Pancreas (tissue), 10 donors: ENCODE measurements at regions not wholly inside any gene's neighbourhood (a gene's known extent, or its start where the extent isn't known, plus 50 kb on each side); places are given as distances from the start of the nearest gene placed in this dataset.

ENCODE experiments used
- ATAC-seq, 4 donors: fragments of 200-7000 bp; cut with Tn5 transposase; one replicate each; pipeline versions ENCODE4 v1.8.0 to v1.9.1; 2020; ENCODE audit warnings: mild to moderate bottlenecking in 4 of 4, moderate library complexity in 4 of 4
- DNase-seq, 6 donors: peaks; one replicate each; pipeline ENCODE4 v3.0.0-alpha.2; 2020
- FAIRE-seq: peaks from 2 replicates; lab custom pipeline; 2012; peaks lifted over from hg19 to GRCh38; lab: Jason Lieb, UNC
- H3K27ac ChIP-seq, 4 donors: fragments of 200-600 bp; sonication (generic); 1 replicate in 3 of 4; 2 replicates in 1 of 4; pipeline versions ENCODE4 v1.5.0 to v1.8.0; 2020
- H3K27me3 ChIP-seq, 4 donors: fragments of 200-600 bp; one replicate each; pipeline ENCODE4 v1.8.0; 2021
- H3K36me3 ChIP-seq, 3 donors: fragments of 200-600 bp; sonication (generic) in 1 of 3; one replicate each; pipeline versions ENCODE4 v1.5.0 to v1.8.0; 2020 to 2021
- H3K4me1 ChIP-seq, 3 donors: fragments of 200-600 bp; one replicate each; pipeline ENCODE4 v1.8.0; 2021
- H3K4me3 ChIP-seq, 4 donors: fragments of 200-600 bp; sonication (generic) in 2 of 4; one replicate each; pipeline versions ENCODE4 v1.5.0 to v1.8.0; 2020 to 2021
- H3K9me3 ChIP-seq, 4 donors: fragments of 200-600 bp; one replicate each; pipeline ENCODE4 v1.8.0; 2021
- CTCF ChIP-seq, 4 donors: fragments of 200-600 bp; sonication (generic) in 3 of 4; IDR thresholded peaks; one replicate each; pipeline versions ENCODE4 v1.5.0 to v1.8.0; 2021; ENCODE audit warnings: antibody characterized with exemption in 4 of 4
- WGBS, 2 donors: extraction: QIAGEN DNeasy Blood & Tissue Kit; methylation state at CpG; one replicate each; pipeline ENCODE4 v1.1.7; 2013; 5-methylcytosine and 5-hydroxymethylcytosine counted together
- intact Hi-C, 3 donors: fragments of 100-400 bp; cut with DNase I; formaldehyde crosslinking; loops; one replicate each; pipeline versions ENCODE4 v1.11.1 to v1.14.2; 2022
- donor health status: healthy with polysubstance abuse.
- donor health status: DM: no; HTN: no; CAD: no; lungs with moderate emphysema.
- donor health status: DM: no; HTN: no; CAD: no.
- donor health status: control.
- donor health status: control.
- donor health status: Bipolar disorder and iron deficiency.
- donor health status: DM: yes; HTN: yes; CAD: no.
- donor health status: DM: no; HTN: no; CAD: no.
- donor health status: DM: no; HTN: no; CAD: no.
- donor health status: DM: yes; HTN: yes; CAD: no.

DNA sequence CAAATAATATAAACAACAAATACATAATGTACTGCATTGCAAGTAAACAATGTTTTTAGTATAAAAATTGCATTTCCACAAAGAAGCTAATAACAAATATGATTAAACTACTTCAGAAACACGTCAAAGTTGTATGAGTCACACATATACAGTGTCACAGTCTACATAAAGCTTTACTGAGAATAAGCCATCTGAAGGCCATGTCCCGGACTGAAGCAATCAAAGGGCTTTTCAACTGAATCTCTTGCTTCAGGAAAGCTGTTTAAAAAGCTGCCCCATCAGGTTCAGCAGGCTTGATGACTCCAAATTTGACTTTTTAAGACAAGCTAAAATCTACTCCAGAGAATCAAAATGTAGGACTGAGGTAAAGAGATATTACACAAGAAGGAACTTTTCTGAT is 1476.8 kb downstream of the ADGRL3 start:
- WGBS, 2 donors, result 48 to 50% methylated on average over 2 of the region's 2 CpGs
- ATAC-seq, result no peak
- Histone ChIP-seq H3K27me3 (no peaks in the 10 kb centered on the region), H3K4me1 (no peaks in the 10 kb centered on the region), H3K27ac (no peak overlapping the region), H3K9me3 (no peaks in the 10 kb centered on the region), H3K4me3 (no peak overlapping the region), H3K36me3 (no peaks in the 10 kb centered on the region)
- intact Hi-C loops, result no loop called here
- DNase-seq, result no peak
- TF ChIP-seq CTCF (IDR thresholded peaks at IDR 0.05), result no peak
- FAIRE-seq, result no peak

- intact Hi-C loops, result no loop called here
- H3K4me1 ChIP-seq, result no peaks in the 10 kb centered on the region
- no peak overlapping the region for H3K4me3 ChIP-seq
- H3K36me3 ChIP-seq, result no peaks in the 10 kb centered on the region
- no peak for DNase-seq
- ATAC-seq, result no peak
- no peak for FAIRE-seq
- H3K27ac ChIP-seq, result no peak overlapping the region
- 43 to 65% methylated on average over 2 of the region's 2 CpGs for WGBS, 2 donors
- TF ChIP-seq CTCF (IDR thresholded peaks at IDR 0.05), result no peak
- H3K9me3 ChIP-seq, result no peaks in the 10 kb centered on the region
- no peaks in the 10 kb centered on the region for H3K27me3 ChIP-seq
These were observed 1470.4 kb downstream of the ADGRL3 start for GRCh38 chr4:62670514-62670913.

DNA sequence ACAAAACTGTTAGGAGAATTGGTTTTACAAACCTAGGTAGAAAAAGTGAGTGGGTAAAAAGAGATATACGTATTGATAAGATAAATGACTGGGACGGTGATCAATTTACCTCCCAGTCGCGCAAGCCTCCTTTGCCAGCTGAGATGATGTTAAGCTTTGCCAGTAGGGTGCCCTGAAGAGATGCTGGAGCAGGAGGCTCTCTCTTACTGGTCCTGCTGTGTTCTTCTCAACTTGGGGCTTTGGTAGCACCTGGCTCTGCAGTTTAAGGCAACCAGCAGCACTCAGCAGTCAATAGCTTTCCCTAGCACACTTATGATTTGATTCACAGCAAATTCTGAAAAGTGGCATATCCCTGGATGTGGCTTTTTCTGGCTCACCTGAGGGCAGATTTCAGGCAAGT is 1461.7 kb downstream of the ADGRL3 start:
- whole genome bisulfite sequencing, 2 donors, result 39 to 53% methylated on average over 4 of the region's 4 CpGs
- FAIRE-seq (no peak), DNase-seq (no peak), ATAC-seq (no peak)
- H3K4me3 ChIP-seq, result no peak overlapping the region
- H3K9me3 ChIP-seq, result no peaks in the 10 kb centered on the region
- no peak overlapping the region for H3K27ac ChIP-seq
- intact Hi-C loops, result no loop called here
- no peaks in the 10 kb centered on the region for H3K4me1 ChIP-seq
- no peaks in the 10 kb centered on the region for H3K36me3 ChIP-seq
- no peak for TF ChIP-seq CTCF (IDR thresholded peaks at IDR 0.05)
- H3K27me3 ChIP-seq, result no peaks in the 10 kb centered on the region

DNA sequence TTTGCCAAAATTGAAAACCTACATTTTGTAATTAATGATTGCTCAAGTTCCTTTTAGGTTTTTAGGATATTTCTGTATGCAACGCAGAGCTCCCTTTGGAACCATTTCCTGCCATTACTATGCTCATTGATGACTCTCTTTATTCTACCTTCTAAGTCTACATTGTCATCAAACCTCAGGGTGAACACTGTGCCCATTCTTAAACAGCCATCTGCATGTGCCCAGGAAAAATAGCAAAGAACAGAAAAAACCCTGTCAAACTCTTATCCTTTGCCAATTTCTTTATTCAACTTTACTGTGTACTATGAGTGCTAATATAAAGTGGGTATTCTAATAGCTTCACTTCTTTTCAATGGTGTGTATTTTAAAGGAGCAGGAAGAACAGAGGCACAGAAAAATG is 1455.9 kb downstream of the ADGRL3 start:
- 54 to 70% methylated on average over 1 of the region's 1 CpG for WGBS, 2 donors
- intact Hi-C loops, result no loop called here
- Histone ChIP-seq H3K9me3 (no peaks in the 10 kb centered on the region), H3K27ac (no peak overlapping the region), H3K27me3 (no peaks in the 10 kb centered on the region), H3K36me3 (no peaks in the 10 kb centered on the region), H3K4me3 (no peak overlapping the region), H3K4me1 (no peaks in the 10 kb centered on the region)
- TF ChIP-seq CTCF (IDR thresholded peaks at IDR 0.05), result no peak
- no peak for FAIRE-seq
- ATAC-seq, result no peak
- DNase-seq, result no peak

GRCh38 chr4:62644372-62644771 is 1444.2 kb downstream of the ADGRL3 start:
- Histone ChIP-seq H3K27ac (no peak overlapping the region), H3K27me3 (no peaks in the 10 kb centered on the region), H3K9me3 (no peaks in the 10 kb centered on the region), H3K4me1 (no peaks in the 10 kb centered on the region), H3K36me3 (no peaks in the 10 kb centered on the region), H3K4me3 (no peak overlapping the region)
- WGBS, 2 donors, result 3 to 9% methylated on average over 3 of the region's 3 CpGs
- ATAC-seq, result no peak
- no peak for FAIRE-seq
- no peak for TF ChIP-seq CTCF (IDR thresholded peaks at IDR 0.05)
- intact Hi-C loops, result no loop called here
- no peak for DNase-seq
